GM12878 (cell line): ENCODE measurements at regions not wholly inside any gene's neighbourhood (a gene's known extent, or its start where the extent isn't known, plus 50 kb on each side); places are given as distances from the start of the nearest gene placed in this dataset.

Experiments used
- ATAC-seq: fragments of 200-7000 bp; cut with Tn5 transposase; 3 replicates; pipeline ENCODE4 v1.9.1; 2020; ENCODE audit warnings: mild to moderate bottlenecking, moderate library complexity
- BruUV-seq: library from RNA; stranded (reverse); fragments of 400-500 nt; replicated peaks from 2 replicates; lab custom pipeline; 2021; lab: Mats Ljungman, UMichigan
- CTCF ChIA-PET: fragments of 300-600 bp; sonication (Branson Sonifier 250); formaldehyde crosslinking; extraction: SDS; loops from one replicate; lab custom pipeline; 2021; ENCODE audit warnings: inconsistent platforms; lab: Yijun Ruan, JAX
- POLR2A ChIA-PET: fragments of 350-600 bp; formaldehyde crosslinking; extraction: SDS; loops from one replicate; lab custom pipeline; 2021; ENCODE audit warnings: inconsistent platforms; lab: Charles Lee
- RAD21 ChIA-PET: fragments of 300-600 bp; sonication (Branson Sonifier 250); formaldehyde crosslinking; loops from one replicate; lab custom pipeline; 2023; ENCODE audit warnings: antibody characterized with exemption; ENCODE audit not compliant: unreplicated experiment; lab: Charles Lee
- SMC1A ChIA-PET: fragments of 300-600 bp; sonication (Branson Sonifier 250); formaldehyde crosslinking; loops from one replicate; lab custom pipeline; 2023; ENCODE audit not compliant: unreplicated experiment, uncharacterized antibody; lab: Charles Lee
- DNase-seq: peaks from one replicate; pipeline ENCODE4 v3.0.0-alpha.2; 2011; ENCODE audit warnings: low read depth, low spot score
- FAIRE-seq: peaks from 3 replicates; lab custom pipeline; 2011; peaks lifted over from hg19 to GRCh38; lab: Jason Lieb, UNC
- H2AFZ ChIP-seq: 2 replicates; pipeline ENCODE4 v1.6.0; 2011; ENCODE audit warnings: low read depth, low read length, control low read depth; ENCODE audit not compliant: control insufficient read depth
- H3K27ac ChIP-seq: 2 replicates; pipeline ENCODE4 v1.5.1; 2011; ENCODE audit warnings: control low read depth; ENCODE audit not compliant: control insufficient read depth, insufficient read depth
- H3K27me3 ChIP-seq, 2 experiments: replicated peaks in 1 of 2; 2 replicates each; pipeline versions ENCODE4 v1.6.0 to v1.6.1; 2011; ENCODE audit warnings: low read length in 1 of 2; ENCODE audit not compliant: control insufficient read depth in 2 of 2, insufficient read depth in 2 of 2
- H3K36me3 ChIP-seq, 2 experiments: 2 replicates each; pipeline ENCODE4 v1.5.1; 2011; ENCODE audit warnings: low read length in 1 of 2; ENCODE audit not compliant: control insufficient read depth in 2 of 2, insufficient read depth in 2 of 2
- H3K4me1 ChIP-seq: 2 replicates; pipeline ENCODE4 v1.6.1; 2011; ENCODE audit warnings: mild to moderate bottlenecking, low read length, moderate library complexity, mixed read lengths; ENCODE audit not compliant: control insufficient read depth, insufficient read depth
- H3K4me2 ChIP-seq: 2 replicates; pipeline ENCODE4 v1.6.0; 2011; ENCODE audit warnings: control low read depth; ENCODE audit not compliant: control insufficient read depth, insufficient read depth
- H3K4me3 ChIP-seq: fragments of 200-600 bp; sonication (generic); 2 replicates; pipeline ENCODE4 v1.5.1; 2016
- H3K79me2 ChIP-seq: 2 replicates; pipeline ENCODE4 v1.6.0; 2011; ENCODE audit warnings: low read length; ENCODE audit not compliant: control insufficient read depth, insufficient read depth
- H3K9ac ChIP-seq: 2 replicates; pipeline ENCODE4 v1.8.0; 2011; ENCODE audit warnings: low read length, control low read depth, mixed read lengths; ENCODE audit not compliant: control insufficient read depth, insufficient read depth
- H3K9me3 ChIP-seq: replicated peaks from 3 replicates; pipeline ENCODE4 v1.5.1; 2011; ENCODE audit warnings: mild to moderate bottlenecking, low read length; ENCODE audit not compliant: control insufficient read depth, insufficient read depth
- H4K20me1 ChIP-seq: 2 replicates; pipeline ENCODE4 v1.6.0; 2011; ENCODE audit not compliant: control insufficient read depth, insufficient read depth
- ATF2 ChIP-seq: IDR thresholded peaks from 2 replicates; pipeline ENCODE4 v1.6.1; 2012; ENCODE audit warnings: low read length, inconsistent platforms
- BCLAF1 ChIP-seq: fragments of 450-650 bp; IDR thresholded peaks from 2 replicates; pipeline ENCODE4 v1.6.1; 2017; ENCODE audit warnings: antibody characterized with exemption, mild to moderate bottlenecking, moderate library complexity
- BHLHE40 ChIP-seq, 2 experiments: fragments of 450-650 bp in 1 of 2; IDR thresholded peaks; 2 replicates each; pipeline ENCODE4 v1.6.1; 2011 to 2017; ENCODE audit warnings: low read depth in 2 of 2, borderline replicate concordance in 1 of 2, improper control_type of control experiment in 1 of 2, low read length in 1 of 2, mild to moderate bottlenecking in 1 of 2
- BMI1 ChIP-seq: fragments of 450-650 bp; IDR thresholded peaks from 2 replicates; pipeline ENCODE4 v1.6.1; 2016; ENCODE audit warnings: mild to moderate bottlenecking, moderate library complexity, borderline replicate concordance
- BRCA1 ChIP-seq: IDR thresholded peaks from 2 replicates; pipeline ENCODE4 v1.6.1; 2011; ENCODE audit warnings: low read depth, low read length, improper control_type of control experiment
- CTCF ChIP-seq, 3 experiments: IDR thresholded peaks in 2 of 3; conservative IDR thresholded peaks in 1 of 3; 2 replicates each; pipeline ENCODE4 v1.5.1; 2011; ENCODE audit warnings: low read depth in 3 of 3, low read length in 3 of 3, mild to moderate bottlenecking in 3 of 3, control low read depth in 2 of 3, moderate library complexity in 2 of 3, inconsistent platforms in 1 of 3, mixed read lengths in 1 of 3; ENCODE audit not compliant: control insufficient read depth in 2 of 3, insufficient read depth in 1 of 3; ENCODE audit errors: extremely low read depth in 1 of 3
- E2F4 ChIP-seq: IDR thresholded peaks from 2 replicates; pipeline ENCODE4 v1.6.1; 2012; ENCODE audit warnings: low read depth, low read length, improper control_type of control experiment
- FOXK2 ChIP-seq: fragments of 450-650 bp; IDR thresholded peaks from 2 replicates; pipeline ENCODE4 v1.6.1; 2017; ENCODE audit warnings: mild to moderate bottlenecking, moderate library complexity
- MLLT1 ChIP-seq: fragments of 450-650 bp; IDR thresholded peaks from 2 replicates; pipeline ENCODE4 v1.6.1; 2016; ENCODE audit warnings: mild to moderate bottlenecking
- NFIC ChIP-seq: IDR thresholded peaks from 2 replicates; pipeline ENCODE4 v1.6.1; 2012; ENCODE audit warnings: low read depth, mild to moderate bottlenecking, inconsistent platforms, low read length, moderate library complexity
- POLR2AphosphoS5 ChIP-seq: IDR thresholded peaks from 2 replicates; pipeline ENCODE4 v1.6.1; 2011; ENCODE audit warnings: mild to moderate bottlenecking, low read length, inconsistent platforms
- RAD51 ChIP-seq: fragments of 450-650 bp; IDR thresholded peaks from 2 replicates; pipeline ENCODE4 v1.6.1; 2016; ENCODE audit warnings: moderate library complexity, mild to moderate bottlenecking, inconsistent platforms
- SIX5 ChIP-seq: IDR thresholded peaks from 2 replicates; pipeline ENCODE4 v1.6.1; 2011; ENCODE audit warnings: mild to moderate bottlenecking, low read depth, low read length, moderate library complexity; ENCODE audit not compliant: severe bottlenecking
- STAT1 ChIP-seq: fragments of 450-650 bp; conservative IDR thresholded peaks from 2 replicates; pipeline ENCODE4 v1.6.1; 2014; ENCODE audit warnings: antibody characterized with exemption, mild to moderate bottlenecking
- TARDBP ChIP-seq: IDR thresholded peaks from 2 replicates; pipeline ENCODE4 v1.6.1; 2016; ENCODE audit warnings: borderline replicate concordance
- ZNF207 ChIP-seq: fragments of 450-650 bp; IDR thresholded peaks from 2 replicates; pipeline ENCODE4 v1.6.1; 2014; ENCODE audit warnings: antibody characterized with exemption, mild to moderate bottlenecking, borderline replicate concordance
- ZNF217 ChIP-seq: fragments of 450-650 bp; IDR thresholded peaks from 2 replicates; pipeline ENCODE4 v1.6.1; 2017; ENCODE audit warnings: antibody characterized with exemption, mild to moderate bottlenecking
- WGBS: methylation state at CpG from one replicate; pipeline ENCODE4 v1.1.6; 2016; ENCODE audit warnings: low lambda C conversion rate; ENCODE audit not compliant: insufficient replicate concordance, insufficient coverage; ENCODE audit errors: missing lambda C conversion rate; 5-methylcytosine and 5-hydroxymethylcytosine counted together
- in situ Hi-C: fragments of 300-500 bp; cut with MboI; formaldehyde crosslinking; loops from 9 replicates; pipeline ENCODE4 v1.14.3; 2018; ENCODE audit warnings: mixed read lengths
- intact Hi-C: fragments of 100-400 bp; cut with micrococcal nuclease; formaldehyde crosslinking; loops from one replicate; pipeline ENCODE4 v1.14.2; 2022; ENCODE audit not compliant: unreplicated experiment

- ChIA-PET POLR2A (no interaction called here), CTCF (interaction anchor here (1.2 kb wide), 1 partner anchor 263 kb away, joined by 4 read pairs; no protein-coding TSS in a partner anchor), RAD21 (interaction anchor here (1.1 kb wide), 1 partner anchor 263 kb away, joined by 3 read pairs; no protein-coding TSS in a partner anchor), SMC1A (interaction anchor here (1.2 kb wide), 1 partner anchor 262 kb away, joined by 3 read pairs; no protein-coding TSS in a partner anchor)
- ATAC-seq (no peak), DNase-seq (no peak), FAIRE-seq (no peak)
- intact Hi-C loops, result loop anchor here (10.0 kb wide), 1 partner anchor 823 kb away; no protein-coding TSS in a partner anchor
- no peaks in the 10 kb centered on the region for H3K27me3 ChIP-seq
- H4K20me1 ChIP-seq, result no peaks in the 10 kb centered on the region
- no peaks in the 10 kb centered on the region for H3K36me3 ChIP-seq
- BruUV-seq, result no TSS peak
- no peaks in the 10 kb centered on the region for H3K79me2 ChIP-seq
- 56% methylated on average over 3 of the region's 3 CpGs for WGBS
- no peak overlapping the region for H3K9ac ChIP-seq
- H3K4me3 ChIP-seq, result no peak overlapping the region
- H3K27ac ChIP-seq, result no peak overlapping the region
- H3K4me2 ChIP-seq, result no peak overlapping the region
- no peak overlapping the region for H2AFZ ChIP-seq
- no peaks in the 10 kb centered on the region for H3K4me1 ChIP-seq
- in situ Hi-C loops, result no loop called here
- no peaks in the 10 kb centered on the region for H3K9me3 ChIP-seq
- TF ChIP-seq E2F4 (no peak), TARDBP (no peak), RAD51 (no peak), BCLAF1 (no peak), SIX5 (no peak), MLLT1 (no peak), STAT1 (no peak), BMI1 (no peak), FOXK2 (no peak), BRCA1 (no peak), CTCF (IDR thresholded peaks at IDR 0.05 in 2 of 3, conservative IDR thresholded peaks at IDR 0.05 in 1 of 3; ENCODE audit: control insufficient read depth in 2 of 3, extremely low read depth in 1 of 3, insufficient read depth in 1 of 3, low read depth in 3 of 3, low read length in 3 of 3) (no peak), BHLHE40 (IDR thresholded peaks at IDR 0.05; ENCODE audit: borderline replicate concordance in 1 of 2, low read depth in 2 of 2, low read length in 1 of 2) (no peak), ZNF217 (no peak), POLR2AphosphoS5 (no peak), ZNF207 (no peak), ATF2 (no peak), NFIC (no peak)
Observed at GRCh38 chr18:70457788-70458187, 168.9 kb downstream of the SOCS6 start.
